Keratinocyte (primary cell): ENCODE measurements at regions not wholly inside any gene's neighbourhood (a gene's known extent, or its start where the extent isn't known, plus 50 kb on each side); places are given as distances from the start of the nearest gene placed in this dataset.

Experiments used
- EZH2 ChIP-seq: IDR thresholded peaks from one replicate; pipeline ENCODE4 v1.6.1; 2012; ENCODE audit warnings: inconsistent platforms, mild to moderate bottlenecking, low read length, moderate library complexity
- TF ChIP-seq, protein P1 (sequence below), 3 experiments: IDR thresholded peaks in 1 of 3; conservative IDR thresholded peaks in 1 of 3; optimal IDR thresholded peaks in 1 of 3; 2 replicates in 2 of 3; 3 replicates in 1 of 3; pipeline versions ENCODE3 to v1.5.1; 2011; ENCODE audit warnings: low read length in 3 of 3, mild to moderate bottlenecking in 3 of 3, moderate library complexity in 2 of 3, control low read depth in 1 of 3, inconsistent platforms in 1 of 3; ENCODE audit not compliant: insufficient read depth in 2 of 3; ENCODE audit errors: extremely low read depth in 1 of 3

- TF ChIP-seq, protein P1, sequence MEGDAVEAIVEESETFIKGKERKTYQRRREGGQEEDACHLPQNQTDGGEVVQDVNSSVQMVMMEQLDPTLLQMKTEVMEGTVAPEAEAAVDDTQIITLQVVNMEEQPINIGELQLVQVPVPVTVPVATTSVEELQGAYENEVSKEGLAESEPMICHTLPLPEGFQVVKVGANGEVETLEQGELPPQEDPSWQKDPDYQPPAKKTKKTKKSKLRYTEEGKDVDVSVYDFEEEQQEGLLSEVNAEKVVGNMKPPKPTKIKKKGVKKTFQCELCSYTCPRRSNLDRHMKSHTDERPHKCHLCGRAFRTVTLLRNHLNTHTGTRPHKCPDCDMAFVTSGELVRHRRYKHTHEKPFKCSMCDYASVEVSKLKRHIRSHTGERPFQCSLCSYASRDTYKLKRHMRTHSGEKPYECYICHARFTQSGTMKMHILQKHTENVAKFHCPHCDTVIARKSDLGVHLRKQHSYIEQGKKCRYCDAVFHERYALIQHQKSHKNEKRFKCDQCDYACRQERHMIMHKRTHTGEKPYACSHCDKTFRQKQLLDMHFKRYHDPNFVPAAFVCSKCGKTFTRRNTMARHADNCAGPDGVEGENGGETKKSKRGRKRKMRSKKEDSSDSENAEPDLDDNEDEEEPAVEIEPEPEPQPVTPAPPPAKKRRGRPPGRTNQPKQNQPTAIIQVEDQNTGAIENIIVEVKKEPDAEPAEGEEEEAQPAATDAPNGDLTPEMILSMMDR (optimal IDR thresholded peaks at IDR 0.05 in 1 of 3, IDR thresholded peaks at IDR 0.05 in 1 of 3, conservative IDR thresholded peaks at IDR 0.05 in 1 of 3; ENCODE audit: extremely low read depth in 1 of 3, insufficient read depth in 2 of 3, low read length in 3 of 3) = no peak
- no peak for TF ChIP-seq EZH2
These were observed 362.2 kb downstream of the FGF13 start for GRCh38 chrX:138349351-138349750.
